Suppressor macrophage (primary cell): ENCODE measurements at regions not wholly inside any gene's neighbourhood (a gene's known extent, or its start where the extent isn't known, plus 50 kb on each side); places are given as distances from the start of the nearest gene placed in this dataset.
"Not testable (repeated sequence)": the region's sequence is repeated elsewhere in the genome, so short reads cannot be mapped to it uniquely, and the experiment has no call there.

Source experiments
- DNase-seq, 4 experiments: peaks; one replicate each; pipeline ENCODE4 v3.0.0-alpha.2; 2020 to 2022

- DNase-seq = no peak
Observed at GRCh38 chr2:234374150-234374508, 122.8 kb downstream of the ARL4C start.

GRCh38 chr2:234373481-234374149 lies 123.3 kb downstream of the ARL4C start:
- DNase-seq = no peak

- DNase-seq = no peak
Observed at GRCh38 chr2:234373060-234373459, 123.8 kb downstream of the ARL4C start.

DNA sequence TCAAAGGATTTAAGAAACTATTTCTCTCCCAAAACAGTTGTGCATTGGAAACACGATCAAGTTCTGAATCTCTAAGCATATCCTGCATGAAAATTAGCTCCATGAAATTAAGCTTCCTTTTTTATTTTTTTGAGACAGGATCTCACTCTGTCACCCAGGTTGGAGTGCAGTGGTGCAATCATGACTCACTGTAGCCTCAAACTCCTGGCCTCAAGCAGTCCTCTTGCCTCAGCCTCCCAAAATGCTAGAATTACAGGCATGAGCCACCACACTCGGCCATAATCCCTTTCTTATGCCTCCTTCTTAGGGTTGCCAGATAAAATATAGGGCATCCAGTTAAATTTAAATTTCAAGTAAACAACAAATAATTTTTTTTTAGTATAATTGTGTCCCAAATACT lies 124.4 kb downstream of the ARL4C start:
- DNase-seq = peak in 1 of 4 experiments; percentile 26

DNA sequence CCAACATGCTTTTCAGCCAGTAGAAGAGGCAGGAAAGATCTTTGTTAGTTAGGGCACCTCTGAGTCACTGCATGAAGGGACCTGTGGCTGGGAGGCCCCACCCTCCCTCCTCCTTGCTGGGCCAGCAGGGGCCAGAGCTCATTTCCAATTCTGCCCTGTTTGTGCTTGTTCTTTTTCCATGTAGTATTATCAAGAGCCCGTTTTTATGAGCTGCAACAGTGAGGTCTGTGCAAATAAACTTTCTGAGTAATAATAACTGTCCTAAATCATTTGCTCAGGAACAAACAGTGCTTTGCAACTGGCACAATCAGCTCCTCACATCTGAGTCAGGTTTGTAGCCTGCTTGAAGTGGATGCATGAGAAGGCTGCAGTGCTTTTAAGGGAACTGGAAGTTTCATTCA lies 128.0 kb downstream of the ARL4C start:
- DNase-seq = peak in 3 of 4 experiments; percentile 31 to 46 (median 45)

DNA sequence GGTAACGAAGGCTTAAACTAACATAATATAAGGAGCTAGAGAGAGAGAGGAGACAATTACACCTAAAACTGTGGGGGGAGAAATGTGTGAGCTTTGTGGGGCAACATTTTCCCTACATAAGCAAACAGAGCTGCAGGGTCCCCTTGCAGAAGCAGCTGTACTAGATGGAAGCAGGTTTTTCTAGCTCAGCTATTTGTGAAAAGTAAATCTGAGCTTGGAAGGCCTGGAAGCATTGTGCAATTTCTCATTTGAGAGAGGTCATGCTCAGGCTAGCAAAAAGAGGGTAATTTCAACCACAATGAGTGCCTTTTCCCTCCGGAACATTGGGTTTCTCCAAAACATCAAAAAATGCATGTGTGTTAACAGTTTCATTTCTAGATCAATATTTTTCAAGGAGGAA lies 130.0 kb downstream of the ARL4C start:
- peak; percentile 31 to 66 (median 50) for DNase-seq

- DNase-seq = no peak
Observed at GRCh38 chr2:234364661-234365060, 132.2 kb downstream of the ARL4C start.

DNA sequence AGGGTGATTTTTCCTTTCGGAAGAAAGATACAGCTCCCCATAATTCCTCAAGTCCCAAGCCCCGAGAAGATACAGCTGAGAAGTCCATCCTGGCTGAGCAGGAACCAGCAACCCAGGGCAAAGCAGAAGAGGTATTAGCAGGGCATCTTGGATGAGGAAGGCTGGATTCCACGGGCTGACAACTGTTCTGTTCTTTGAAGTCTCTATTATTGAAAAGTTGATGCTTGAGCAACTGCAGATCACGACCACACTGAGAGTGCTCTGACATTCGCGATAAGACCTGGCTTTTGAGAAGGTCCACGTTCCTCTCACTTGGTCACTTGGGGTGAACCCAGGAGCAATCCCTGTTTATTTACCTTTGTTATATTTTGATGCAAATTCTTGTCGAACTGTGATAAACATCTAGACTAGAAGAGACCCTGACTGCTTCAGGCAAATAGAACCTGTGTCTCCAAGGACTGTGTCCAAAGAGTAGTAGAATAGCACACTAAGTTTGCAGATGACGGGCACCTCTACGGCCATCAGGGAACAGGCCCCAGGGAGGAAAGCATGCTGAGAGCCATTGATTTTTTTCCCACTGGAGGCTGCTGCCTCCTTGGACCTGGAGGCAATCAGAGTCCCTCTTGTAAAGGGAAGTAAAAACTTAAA lies 133.1 kb downstream of the ARL4C start:
- DNase-seq = peak in 1 of 4 experiments; percentile 25

DNA sequence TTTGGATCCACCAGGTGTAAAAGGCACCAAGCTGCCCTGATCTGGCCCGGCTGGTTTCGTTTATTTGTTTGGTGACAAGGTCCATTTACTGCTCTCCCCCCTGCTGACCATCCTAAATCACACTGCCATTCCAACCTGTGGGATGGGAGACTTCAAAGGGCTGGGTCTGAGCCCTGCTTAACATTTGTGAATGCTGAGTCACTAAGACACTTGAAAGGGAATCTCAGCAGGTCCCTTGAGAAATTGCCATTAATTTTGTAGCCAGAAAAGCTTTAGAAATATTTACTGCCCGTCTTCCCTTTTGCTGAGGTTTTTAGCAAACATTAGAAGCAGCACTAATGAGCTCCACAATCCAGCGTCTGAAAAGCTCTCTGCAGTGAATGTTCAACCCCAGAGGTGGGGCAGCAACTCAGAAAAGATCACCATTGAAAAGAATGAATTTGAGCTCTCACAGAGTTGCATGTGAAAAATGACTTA lies 133.8 kb downstream of the ARL4C start:
- no peak for DNase-seq

DNA sequence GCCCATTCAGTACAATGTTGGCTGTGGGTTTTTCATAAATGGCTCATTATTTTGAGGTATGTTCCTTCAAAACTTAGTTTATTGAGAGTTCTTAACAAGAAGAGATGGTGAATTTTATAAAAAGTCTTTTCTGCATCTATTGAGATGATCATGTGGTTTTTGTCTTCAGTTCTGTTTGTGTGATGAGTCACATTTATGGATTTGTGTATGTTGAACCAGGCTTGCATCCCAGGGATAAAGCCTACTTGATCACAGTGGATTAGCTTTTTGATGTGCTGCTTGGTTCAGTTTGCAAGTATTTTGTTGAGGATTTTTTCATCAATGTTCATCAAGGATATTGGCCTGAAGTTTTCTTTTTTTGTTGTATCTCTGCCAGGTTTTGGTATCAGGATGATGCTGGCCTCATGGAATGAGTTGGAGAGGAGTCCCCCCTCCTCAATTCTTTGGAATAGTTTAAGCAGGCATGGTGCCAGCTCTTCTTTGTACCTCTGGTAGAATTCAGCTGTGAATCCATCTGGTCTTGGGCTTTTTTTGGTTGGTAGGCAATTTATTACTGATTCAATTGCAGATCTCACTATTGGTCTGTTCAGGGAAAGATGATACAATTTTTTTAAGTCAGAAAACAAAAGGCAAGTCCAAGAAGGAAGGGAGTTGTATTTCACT lies 136.4 kb downstream of the ARL4C start:
- not testable (repeated sequence) for DNase-seq

- DNase-seq = no peak
Observed at GRCh38 chr2:234357666-234358065, 139.2 kb downstream of the ARL4C start.

GRCh38 chr2:234355808-234356365 lies 141.0 kb downstream of the ARL4C start:
- DNase-seq = no peak

GRCh38 chr2:234355021-234355720 lies 141.7 kb downstream of the ARL4C start:
- DNase-seq = no peak

- DNase-seq = no peak
Observed at GRCh38 chr2:234352270-234352669, 144.6 kb downstream of the ARL4C start.

DNA sequence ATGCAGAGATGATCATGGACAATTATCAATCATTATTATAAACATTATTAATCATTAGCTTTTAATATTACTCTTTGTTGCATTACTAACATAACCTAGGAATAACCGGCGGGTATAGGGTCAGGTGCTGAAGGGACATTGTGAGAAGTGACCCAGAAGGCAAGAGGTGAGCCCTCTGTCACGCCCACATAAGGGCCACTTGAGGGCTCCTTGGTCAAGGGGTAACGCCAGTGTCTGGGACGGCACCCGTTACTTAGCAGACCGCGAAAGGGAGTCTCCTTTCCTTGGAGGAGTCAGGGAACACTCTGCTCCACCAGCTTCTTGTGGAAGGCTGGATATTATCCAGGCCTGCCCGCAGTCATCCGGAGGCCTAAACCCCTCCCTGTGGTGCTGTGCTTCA lies 145.0 kb downstream of the ARL4C start:
- not testable (repeated sequence) for DNase-seq

DNA sequence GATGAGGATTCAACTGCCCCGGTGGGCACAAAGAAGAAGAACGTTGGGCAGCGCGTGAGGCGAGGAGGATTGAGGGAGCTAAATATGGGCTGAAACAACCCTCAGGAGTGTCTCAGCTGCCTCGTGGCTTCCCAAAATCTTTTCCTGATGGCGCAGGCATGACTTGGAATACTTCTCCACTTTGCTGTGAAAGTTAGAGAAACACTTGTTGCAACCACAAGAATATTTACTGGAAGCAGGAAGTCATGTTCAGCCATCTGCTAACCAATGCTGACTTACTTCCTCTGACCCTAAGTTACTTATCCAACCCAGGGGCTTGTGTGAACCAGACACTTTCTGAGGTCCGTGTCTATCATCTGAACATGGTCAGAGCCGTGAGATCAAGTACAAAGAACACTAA lies 148.8 kb downstream of the ARL4C start:
- peak; percentile 72 to 86 (median 80) for DNase-seq

- no peak for DNase-seq
Observed at GRCh38 chr2:234345921-234346320, 151.0 kb downstream of the ARL4C start.

DNA sequence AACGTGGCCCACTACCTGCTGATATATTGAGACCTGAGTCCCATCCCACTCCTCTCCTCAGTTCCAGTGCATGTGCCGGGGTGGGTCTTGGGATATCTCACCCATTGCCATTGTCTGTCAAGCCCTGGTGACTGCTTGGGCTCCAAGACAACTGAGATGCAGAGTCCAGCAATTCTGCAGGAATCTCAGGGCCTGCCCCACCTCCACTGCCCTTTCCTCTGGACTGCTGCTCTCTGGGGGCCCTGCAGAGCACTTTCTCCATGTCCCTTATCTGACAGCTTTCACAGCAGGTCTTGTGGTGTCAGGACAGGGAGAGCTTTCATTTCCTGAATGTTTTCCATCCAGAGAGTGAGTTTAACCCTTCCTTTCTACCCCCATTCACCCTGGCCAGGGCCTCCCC lies 152.9 kb downstream of the ARL4C start:
- DNase-seq = no peak

GRCh38 chr2:234343372-234343771 lies 153.5 kb downstream of the ARL4C start:
- DNase-seq = no peak

- DNase-seq = no peak
Observed at GRCh38 chr2:234341306-234341985, 155.4 kb downstream of the ARL4C start.

GRCh38 chr2:234339501-234339900 lies 157.4 kb downstream of the ARL4C start:
- DNase-seq = peak in 2 of 4 experiments; percentile 31 to 34

GRCh38 chr2:234339011-234339410 lies 157.9 kb downstream of the ARL4C start:
- DNase-seq = no peak
